OCI-LY3 (cell line): ENCODE measurements at regions not wholly inside any gene's neighbourhood (a gene's known extent, or its start where the extent isn't known, plus 50 kb on each side); places are given as distances from the start of the nearest gene placed in this dataset.

ENCODE experiments used
- H2AFZ ChIP-seq: fragments of 200-600, 300-600 bp; shearing (Covaris generic); 2 replicates; pipeline ENCODE4 v1.6.0; 2014; ENCODE audit warnings: antibody characterized with exemption, low read depth, low read length
- H3K27ac ChIP-seq: fragments of 200-600, 300-600 bp; sonication (generic); 2 replicates; pipeline ENCODE4 v1.5.1; 2014; ENCODE audit warnings: mild to moderate bottlenecking, low read length, moderate library complexity, mixed read lengths
- H3K27me3 ChIP-seq: fragments of 200-600, 300-600 bp; sonication (generic); 2 replicates; pipeline ENCODE4 v1.6.1; 2014; ENCODE audit warnings: low read depth, low read length, mixed read lengths
- H3K36me3 ChIP-seq: fragments of 200-600, 300-600 bp; sonication (generic); replicated peaks from 2 replicates; pipeline ENCODE3; 2014; ENCODE audit warnings: low read depth, low read length, mixed read lengths
- H3K4me1 ChIP-seq: fragments of 300-600, 200-600 bp; sonication (generic); 2 replicates; pipeline ENCODE4 v1.6.1; 2014; ENCODE audit warnings: low read length, mixed read lengths
- H3K4me2 ChIP-seq: fragments of 200-600, 300-600 bp; sonication (generic); 2 replicates; pipeline ENCODE4 v1.6.1; 2014; ENCODE audit warnings: low read length, mixed read lengths
- H3K4me3 ChIP-seq: fragments of 300-600, 200-600 bp; sonication (generic); 2 replicates; pipeline ENCODE4 v1.5.1; 2014; ENCODE audit warnings: antibody characterized with exemption, mild to moderate bottlenecking, low read length, moderate library complexity
- H3K79me2 ChIP-seq: fragments of 300-600, 200-600 bp; shearing (Covaris generic); 2 replicates; pipeline ENCODE4 v1.6.1; 2014; ENCODE audit warnings: mild to moderate bottlenecking, low read length, mixed read lengths
- H3K9ac ChIP-seq: fragments of 300-600, 200-600 bp; shearing (Covaris generic); 2 replicates; pipeline ENCODE4 v1.6.0; 2014; ENCODE audit warnings: mild to moderate bottlenecking, low read length, moderate library complexity
- H3K9me3 ChIP-seq: fragments of 200-600, 300-600 bp; shearing (Covaris generic); 2 replicates; pipeline ENCODE4 v1.6.1; 2014; ENCODE audit warnings: low read length, mixed read lengths; ENCODE audit not compliant: insufficient read depth
- H4K20me1 ChIP-seq: fragments of 200-600, 300-600 bp; sonication (generic); 2 replicates; pipeline ENCODE4 v1.6.1; 2016; ENCODE audit warnings: low read length, mixed read lengths; ENCODE audit not compliant: insufficient read depth
- CTCF ChIP-seq: fragments of 200-600, 300-600 bp; sonication (generic); IDR thresholded peaks from 2 replicates; pipeline ENCODE4 v1.5.1; 2014; ENCODE audit warnings: antibody characterized with exemption, low read length, low read depth
- EZH2phosphoT487 ChIP-seq: fragments of 200-600 bp; shearing (Covaris generic); IDR thresholded peaks from 2 replicates; pipeline ENCODE4 v1.6.1; 2018; ENCODE audit warnings: antibody characterized with exemption, mixed run types, low read depth

- Histone ChIP-seq H3K9me3 (no peaks in the 10 kb centered on the region), H3K4me1 (no peaks in the 10 kb centered on the region), H4K20me1 (no peaks in the 10 kb centered on the region), H3K36me3 (no peaks in the 10 kb centered on the region), H3K9ac (no peak overlapping the region), H3K27ac (no peak overlapping the region), H3K4me2 (no peak overlapping the region), H3K27me3 (no peaks in the 10 kb centered on the region), H2AFZ (no peak overlapping the region), H3K4me3 (no peak overlapping the region), H3K79me2 (no peaks in the 10 kb centered on the region)
- TF ChIP-seq CTCF (no peak), EZH2phosphoT487 (no peak)
Observed at GRCh38 chr7:79951415-79951814, 183.2 kb upstream of the GNAI1 start.

GRCh38 chr7:79949778-79950177 is 184.9 kb upstream of the GNAI1 start:
- Histone ChIP-seq H3K9ac (no peak overlapping the region), H3K27ac (no peak overlapping the region), H3K36me3 (no peaks in the 10 kb centered on the region), H3K9me3 (no peaks in the 10 kb centered on the region), H3K4me1 (no peaks in the 10 kb centered on the region), H4K20me1 (no peaks in the 10 kb centered on the region), H3K4me3 (no peak overlapping the region), H2AFZ (no peak overlapping the region), H3K79me2 (no peaks in the 10 kb centered on the region), H3K4me2 (no peak overlapping the region), H3K27me3 (no peaks in the 10 kb centered on the region)
- TF ChIP-seq EZH2phosphoT487, result no peak
- no peak for TF ChIP-seq CTCF

- Histone ChIP-seq H3K79me2 (no peaks in the 10 kb centered on the region), H3K9ac (no peak overlapping the region), H3K27ac (no peak overlapping the region), H3K27me3 (no peaks in the 10 kb centered on the region), H4K20me1 (no peaks in the 10 kb centered on the region), H3K4me3 (no peak overlapping the region), H3K9me3 (no peaks in the 10 kb centered on the region), H2AFZ (no peak overlapping the region), H3K4me2 (no peak overlapping the region), H3K36me3 (no peaks in the 10 kb centered on the region), H3K4me1 (no peaks in the 10 kb centered on the region)
- TF ChIP-seq CTCF (no peak), EZH2phosphoT487 (no peak)
Observed at GRCh38 chr7:79936281-79936983, 198.2 kb upstream of the GNAI1 start.

GRCh38 chr7:79934727-79935126 is 199.9 kb upstream of the GNAI1 start:
- no peak overlapping the region for H3K4me2 ChIP-seq
- no peaks in the 10 kb centered on the region for H3K36me3 ChIP-seq
- H3K79me2 ChIP-seq, result no peaks in the 10 kb centered on the region
- no peak overlapping the region for H3K9ac ChIP-seq
- no peaks in the 10 kb centered on the region for H3K27me3 ChIP-seq
- H2AFZ ChIP-seq, result no peak overlapping the region
- no peaks in the 10 kb centered on the region for H4K20me1 ChIP-seq
- TF ChIP-seq CTCF (no peak), EZH2phosphoT487 (no peak)
- no peaks in the 10 kb centered on the region for H3K4me1 ChIP-seq
- H3K9me3 ChIP-seq, result no peaks in the 10 kb centered on the region
- H3K4me3 ChIP-seq, result no peak overlapping the region
- H3K27ac ChIP-seq, result no peak overlapping the region
